HepG2 (cell line): ENCODE measurements at regions not wholly inside any gene's neighbourhood (a gene's known extent, or its start where the extent isn't known, plus 50 kb on each side); places are given as distances from the start of the nearest gene placed in this dataset.

Experiments
- NFE2L2 ChIP-seq: fragments of 150-350 bp; IDR thresholded peaks from 2 replicates; pipeline ENCODE4 v1.6.1; 2014; ENCODE audit warnings: low read length
- REPIN1 ChIP-seq: sonication (generic); formaldehyde crosslinking; IDR thresholded peaks from 2 replicates; pipeline ENCODE4 v1.8.0; 2022; ENCODE audit warnings: missing genetic modification reagents, low read depth, mild to moderate bottlenecking, borderline replicate concordance
- TBP ChIP-seq: sonication (generic); formaldehyde crosslinking; IDR thresholded peaks from 2 replicates; pipeline ENCODE4 v1.5.0; 2020; ENCODE audit warnings: missing genetic modification reagents
- ZFX ChIP-seq: sonication (generic); formaldehyde crosslinking; IDR thresholded peaks from 2 replicates; pipeline ENCODE4 v1.4.0; 2020; ENCODE audit warnings: mild to moderate bottlenecking, low read depth, missing genetic modification reagents, moderate library complexity
- ZNF138 ChIP-seq: sonication (generic); formaldehyde crosslinking; IDR thresholded peaks from 2 replicates; pipeline ENCODE4 v1.5.0; 2020; ENCODE audit warnings: mild to moderate bottlenecking, low read depth, missing genetic modification reagents
- ZNF547 ChIP-seq: sonication (generic); formaldehyde crosslinking; IDR thresholded peaks from 2 replicates; pipeline ENCODE4 v1.5.1; 2020; ENCODE audit warnings: mild to moderate bottlenecking, missing genetic modification reagents

DNA sequence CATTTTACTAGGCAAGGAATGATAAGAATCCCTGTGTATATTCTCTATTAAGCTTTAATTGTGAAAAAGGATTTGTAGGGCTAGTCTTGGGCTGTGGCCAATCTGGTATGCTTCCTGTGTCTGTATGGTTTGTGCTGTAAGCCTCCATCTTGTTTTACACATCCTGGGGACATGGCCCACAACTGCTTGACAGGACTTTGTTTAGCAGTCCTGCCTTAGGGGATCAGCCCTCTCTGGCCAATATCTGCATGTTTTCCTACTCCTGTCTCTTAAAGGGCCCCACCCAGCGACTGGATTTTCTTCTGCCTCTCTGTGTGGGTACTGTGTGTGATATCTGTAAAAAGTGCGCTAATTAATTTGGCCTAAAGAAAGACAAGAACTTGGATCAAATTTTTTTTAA lies 813.2 kb downstream of the PLA2G4A start:
- TF ChIP-seq ZFX: no peak
- TF ChIP-seq TBP (CRISPR knock-in tag): no peak
- no peak for TF ChIP-seq REPIN1 (CRISPR knock-in tag)
- no peak for TF ChIP-seq ZNF138 (CRISPR knock-in tag)
- TF ChIP-seq NFE2L2: no peak
- no peak for TF ChIP-seq ZNF547 (CRISPR knock-in tag)
